ENCODE measurements at regions not wholly inside any gene's neighbourhood (a gene's known extent, or its start where the extent isn't known, plus 50 kb on each side); places are given as distances from the start of the nearest gene placed in this dataset.

DNA sequence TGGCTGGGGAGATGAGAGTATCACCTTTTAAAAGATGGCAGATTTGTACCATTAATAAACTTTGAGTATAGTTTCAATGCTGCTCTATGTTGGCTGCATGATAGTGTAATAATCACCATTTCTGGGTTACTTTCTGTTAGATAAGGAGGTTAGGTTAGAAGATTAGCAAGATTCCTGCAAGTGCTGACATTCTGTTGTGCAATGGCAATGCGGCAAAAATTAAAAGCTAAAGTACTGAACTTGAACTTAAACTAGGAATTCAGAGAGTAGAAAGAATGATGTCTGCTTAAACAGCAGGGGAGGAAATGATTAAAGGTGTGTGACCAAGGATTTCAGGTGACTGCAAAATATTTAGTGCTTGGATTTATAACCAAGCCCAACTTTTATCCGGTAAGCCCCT lies 399.8 kb upstream of the MON1B start:
- ATAC-seq (ENCODE audit: low read depth in 2 of 2) (no peak), DNase-seq (no peak)
- no peaks in the 10 kb centered on the region for H3K27me3 Mint-ChIP-seq
- H3K9me3 Mint-ChIP-seq = peaks cover 1 to 24% (median 9%) of the 10 kb centered on the region in 7 donors
- Histone ChIP-seq H3K36me3 (ENCODE audit: control insufficient read depth, insufficient read depth, low read length) (no peaks in the 10 kb centered on the region), H3K9me3 (ENCODE audit: control insufficient read depth in 2 of 2, low read length in 2 of 2) (peaks cover 0 to 5% of the 10 kb centered on the region in 2 experiments), H3K4me3 (ENCODE audit: low read depth, low read length) (no peak overlapping the region), H3K27ac (ENCODE audit: insufficient read depth, low read length, poor library complexity, severe bottlenecking) (no peak overlapping the region), H3K27me3 (ENCODE audit: control insufficient read depth, insufficient read depth, low read length) (no peaks in the 10 kb centered on the region), H3K4me1 (ENCODE audit: control insufficient read depth, insufficient read depth, low read length, poor library complexity, severe bottlenecking) (no peaks in the 10 kb centered on the region)
- H3K4me3 Mint-ChIP-seq = no peak overlapping the region
- H3K36me3 Mint-ChIP-seq = no peaks in the 10 kb centered on the region
- no peaks in the 10 kb centered on the region for H3K4me1 Mint-ChIP-seq
- H3K27ac Mint-ChIP-seq = no peak overlapping the region

DNA sequence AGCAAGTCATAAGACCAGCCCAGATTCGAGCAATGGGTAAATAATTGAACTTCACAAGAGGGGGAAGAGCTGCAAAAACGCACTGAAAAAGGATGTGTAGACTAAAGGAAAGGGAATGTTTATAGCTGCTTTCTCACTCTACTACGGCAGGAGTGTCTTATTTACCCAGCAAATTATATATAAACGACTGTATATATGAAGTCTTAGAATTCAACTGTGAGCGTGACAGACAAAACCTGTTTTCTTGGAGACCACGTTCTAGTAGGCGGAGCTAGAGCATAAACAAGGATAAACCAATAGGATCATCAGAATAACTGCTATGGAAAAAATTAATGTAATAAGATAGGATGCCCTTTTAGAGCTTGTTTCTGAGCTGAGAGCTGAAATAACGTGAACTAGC lies 394.6 kb upstream of the MON1B start:
- ATAC-seq (ENCODE audit: low read depth in 2 of 2) (no peak), DNase-seq (no peak)
- H3K27ac ChIP-seq (ENCODE audit: insufficient read depth, low read length, poor library complexity, severe bottlenecking) = no peak overlapping the region
- Mint-ChIP-seq H3K9me3 (peaks cover 0 to 16% (median 3%) of the 10 kb centered on the region in 7 donors), H3K4me1 (no peaks in the 10 kb centered on the region), H3K36me3 (no peaks in the 10 kb centered on the region), H3K4me3 (no peak overlapping the region), H3K27ac (no peak overlapping the region), H3K27me3 (no peaks in the 10 kb centered on the region)
- H3K36me3 ChIP-seq (ENCODE audit: control insufficient read depth, insufficient read depth, low read length) = no peaks in the 10 kb centered on the region
- H3K27me3 ChIP-seq (ENCODE audit: control insufficient read depth, insufficient read depth, low read length) = no peaks in the 10 kb centered on the region
- peaks cover 0 to 3% of the 10 kb centered on the region in 2 experiments for H3K9me3 ChIP-seq (ENCODE audit: control insufficient read depth in 2 of 2, low read length in 2 of 2)
- no peaks in the 10 kb centered on the region for H3K4me1 ChIP-seq (ENCODE audit: control insufficient read depth, insufficient read depth, low read length, poor library complexity, severe bottlenecking)
- H3K4me3 ChIP-seq (ENCODE audit: low read depth, low read length) = no peak overlapping the region

DNA sequence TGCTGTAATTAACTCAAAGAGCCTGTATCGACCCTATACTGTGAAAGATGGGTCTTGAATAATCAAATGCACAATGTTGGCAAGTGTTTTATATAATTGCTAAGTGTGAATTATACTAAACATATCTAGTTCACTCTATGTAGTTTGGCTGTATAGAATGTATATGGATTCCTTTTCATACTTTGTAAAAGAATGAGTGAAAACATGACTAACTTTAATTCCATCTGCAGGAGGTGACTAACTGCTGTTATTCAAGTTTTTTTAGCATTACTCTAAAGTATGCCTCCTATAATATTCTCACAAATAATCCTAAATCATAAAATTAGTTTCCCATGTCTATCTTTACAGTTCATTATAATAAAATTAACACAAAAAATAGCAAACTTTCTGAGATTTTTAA lies 394.0 kb upstream of the MON1B start:
- no peaks in the 10 kb centered on the region for H3K4me1 Mint-ChIP-seq
- no peak for ATAC-seq (ENCODE audit: low read depth in 2 of 2)
- no peak overlapping the region for H3K4me3 ChIP-seq (ENCODE audit: low read depth, low read length)

GRCh38 chr16:76797457-76797856 lies 393.5 kb upstream of the MON1B start:
- Histone ChIP-seq H3K9me3 (ENCODE audit: control insufficient read depth in 2 of 2, low read length in 2 of 2) (peaks cover 0 to 3% of the 10 kb centered on the region in 2 experiments), H3K27me3 (ENCODE audit: control insufficient read depth, insufficient read depth, low read length) (no peaks in the 10 kb centered on the region), H3K36me3 (ENCODE audit: control insufficient read depth, insufficient read depth, low read length) (no peaks in the 10 kb centered on the region), H3K27ac (ENCODE audit: insufficient read depth, low read length, poor library complexity, severe bottlenecking) (no peak overlapping the region), H3K4me3 (ENCODE audit: low read depth, low read length) (no peak overlapping the region), H3K4me1 (ENCODE audit: control insufficient read depth, insufficient read depth, low read length, poor library complexity, severe bottlenecking) (no peaks in the 10 kb centered on the region)
- H3K27ac Mint-ChIP-seq = no peak overlapping the region
- ATAC-seq (ENCODE audit: low read depth in 2 of 2) = no peak
- H3K36me3 Mint-ChIP-seq = no peaks in the 10 kb centered on the region
- no peak for DNase-seq
- H3K4me1 Mint-ChIP-seq = no peaks in the 10 kb centered on the region
- peaks cover 0 to 16% (median 0%) of the 10 kb centered on the region in 7 donors for H3K9me3 Mint-ChIP-seq
- H3K4me3 Mint-ChIP-seq = no peak overlapping the region
- no peaks in the 10 kb centered on the region for H3K27me3 Mint-ChIP-seq

More for the DNA sequence above, 394.0 kb upstream of the MON1B start:
- peaks cover 0 to 3% of the 10 kb centered on the region in 2 experiments for H3K9me3 ChIP-seq (ENCODE audit: control insufficient read depth in 2 of 2, low read length in 2 of 2)
- no peaks in the 10 kb centered on the region for H3K27me3 Mint-ChIP-seq
- no peak overlapping the region for H3K27ac Mint-ChIP-seq
- no peaks in the 10 kb centered on the region for H3K36me3 ChIP-seq (ENCODE audit: control insufficient read depth, insufficient read depth, low read length)
- H3K9me3 Mint-ChIP-seq = peaks cover 0 to 16% (median 3%) of the 10 kb centered on the region in 7 donors
- H3K36me3 Mint-ChIP-seq = no peaks in the 10 kb centered on the region
- H3K4me3 Mint-ChIP-seq = no peak overlapping the region
- no peak overlapping the region for H3K27ac ChIP-seq (ENCODE audit: insufficient read depth, low read length, poor library complexity, severe bottlenecking)
- no peak for DNase-seq
- no peaks in the 10 kb centered on the region for H3K4me1 ChIP-seq (ENCODE audit: control insufficient read depth, insufficient read depth, low read length, poor library complexity, severe bottlenecking)
- H3K27me3 ChIP-seq (ENCODE audit: control insufficient read depth, insufficient read depth, low read length) = no peaks in the 10 kb centered on the region

- Histone ChIP-seq H3K4me1 (ENCODE audit: control insufficient read depth, insufficient read depth, low read length, poor library complexity, severe bottlenecking) (no peaks in the 10 kb centered on the region), H3K27me3 (ENCODE audit: control insufficient read depth, insufficient read depth, low read length) (no peaks in the 10 kb centered on the region), H3K4me3 (ENCODE audit: low read depth, low read length) (no peak overlapping the region), H3K9me3 (ENCODE audit: control insufficient read depth in 2 of 2, low read length in 2 of 2) (peaks cover 0 to 3% of the 10 kb centered on the region in 2 experiments), H3K36me3 (ENCODE audit: control insufficient read depth, insufficient read depth, low read length) (no peaks in the 10 kb centered on the region), H3K27ac (ENCODE audit: insufficient read depth, low read length, poor library complexity, severe bottlenecking) (no peak overlapping the region)
- H3K27me3 Mint-ChIP-seq = no peaks in the 10 kb centered on the region
- DNase-seq (no peak), ATAC-seq (ENCODE audit: low read depth in 2 of 2) (no peak)
- no peak overlapping the region for H3K27ac Mint-ChIP-seq
- no peak overlapping the region for H3K4me3 Mint-ChIP-seq
- no peaks in the 10 kb centered on the region for H3K36me3 Mint-ChIP-seq
- H3K4me1 Mint-ChIP-seq = no peaks in the 10 kb centered on the region
- peaks cover 0 to 19% (median 3%) of the 10 kb centered on the region in 7 donors for H3K9me3 Mint-ChIP-seq
Observed at GRCh38 chr16:76800196-76800595, 390.8 kb upstream of the MON1B start.

DNA sequence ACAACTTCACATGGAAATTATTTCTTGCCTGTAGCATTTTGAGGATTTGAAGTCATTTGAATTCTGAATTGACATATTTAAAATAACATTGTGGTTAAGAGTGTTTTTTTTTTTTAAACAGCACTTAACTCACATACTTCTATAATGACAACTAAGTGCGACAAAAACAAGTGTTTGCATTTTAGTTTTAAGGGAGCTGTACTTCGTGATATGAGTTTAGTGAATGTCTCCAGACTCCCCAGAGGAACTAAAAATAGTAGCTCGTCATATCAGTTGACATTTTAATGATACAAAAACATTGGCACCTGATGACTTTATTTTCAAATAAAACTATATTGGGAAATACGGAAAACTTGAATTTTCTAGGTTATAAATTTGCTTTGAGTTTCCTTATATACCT lies 389.6 kb upstream of the MON1B start:
- no peak for ATAC-seq (ENCODE audit: low read depth in 2 of 2)
- H3K27ac Mint-ChIP-seq = no peak overlapping the region
- H3K4me3 ChIP-seq (ENCODE audit: low read depth, low read length) = no peak overlapping the region

GRCh38 chr16:76816475-76816874 lies 374.5 kb upstream of the MON1B start:
- H3K4me3 Mint-ChIP-seq = no peak overlapping the region
- DNase-seq = no peak
- H3K9me3 ChIP-seq (ENCODE audit: control insufficient read depth in 2 of 2, low read length in 2 of 2) = no peaks in the 10 kb centered on the region

More for the DNA sequence above, 389.6 kb upstream of the MON1B start:
- Mint-ChIP-seq H3K9me3 (peaks cover 0 to 13% (median 3%) of the 10 kb centered on the region in 7 donors), H3K4me3 (no peak overlapping the region), H3K36me3 (no peaks in the 10 kb centered on the region), H3K27me3 (no peaks in the 10 kb centered on the region), H3K4me1 (no peaks in the 10 kb centered on the region)
- peaks cover 0 to 3% of the 10 kb centered on the region in 2 experiments for H3K9me3 ChIP-seq (ENCODE audit: control insufficient read depth in 2 of 2, low read length in 2 of 2)
- DNase-seq = no peak
- H3K27me3 ChIP-seq (ENCODE audit: control insufficient read depth, insufficient read depth, low read length) = no peaks in the 10 kb centered on the region
- no peaks in the 10 kb centered on the region for H3K4me1 ChIP-seq (ENCODE audit: control insufficient read depth, insufficient read depth, low read length, poor library complexity, severe bottlenecking)
- H3K27ac ChIP-seq (ENCODE audit: insufficient read depth, low read length, poor library complexity, severe bottlenecking) = no peak overlapping the region
- H3K36me3 ChIP-seq (ENCODE audit: control insufficient read depth, insufficient read depth, low read length) = no peaks in the 10 kb centered on the region

GRCh38 chr16:76818606-76819181 lies 372.3 kb upstream of the MON1B start:
- Histone ChIP-seq H3K27ac (ENCODE audit: insufficient read depth, low read length, poor library complexity, severe bottlenecking) (no peak overlapping the region), H3K4me1 (ENCODE audit: control insufficient read depth, insufficient read depth, low read length, poor library complexity, severe bottlenecking) (no peaks in the 10 kb centered on the region), H3K27me3 (ENCODE audit: control insufficient read depth, insufficient read depth, low read length) (no peaks in the 10 kb centered on the region), H3K4me3 (ENCODE audit: low read depth, low read length) (no peak overlapping the region), H3K9me3 (ENCODE audit: control insufficient read depth in 2 of 2, low read length in 2 of 2) (no peaks in the 10 kb centered on the region), H3K36me3 (ENCODE audit: control insufficient read depth, insufficient read depth, low read length) (no peaks in the 10 kb centered on the region)
- ATAC-seq (ENCODE audit: low read depth in 2 of 2) = no peak
- DNase-seq = no peak
- no peak overlapping the region for H3K27ac Mint-ChIP-seq
- no peak overlapping the region for H3K4me3 Mint-ChIP-seq
- no peaks in the 10 kb centered on the region for H3K36me3 Mint-ChIP-seq
- H3K27me3 Mint-ChIP-seq = peaks cover 4% of the 10 kb centered on the region
- no peaks in the 10 kb centered on the region for H3K4me1 Mint-ChIP-seq
- H3K9me3 Mint-ChIP-seq = peaks cover 0 to 16% (median 4%) of the 10 kb centered on the region in 7 donors

More at GRCh38 chr16:76816475-76816874, 374.5 kb upstream of the MON1B start:
- no peaks in the 10 kb centered on the region for H3K27me3 ChIP-seq (ENCODE audit: control insufficient read depth, insufficient read depth, low read length)
- Mint-ChIP-seq H3K36me3 (no peaks in the 10 kb centered on the region), H3K27ac (no peak overlapping the region), H3K27me3 (peaks cover 4% of the 10 kb centered on the region), H3K9me3 (peaks cover 0 to 12% (median 5%) of the 10 kb centered on the region in 7 donors), H3K4me1 (no peaks in the 10 kb centered on the region)
- ATAC-seq (ENCODE audit: low read depth in 2 of 2) = no peak
- H3K36me3 ChIP-seq (ENCODE audit: control insufficient read depth, insufficient read depth, low read length) = no peaks in the 10 kb centered on the region
- H3K27ac ChIP-seq (ENCODE audit: insufficient read depth, low read length, poor library complexity, severe bottlenecking) = no peak overlapping the region
- no peak overlapping the region for H3K4me3 ChIP-seq (ENCODE audit: low read depth, low read length)
- H3K4me1 ChIP-seq (ENCODE audit: control insufficient read depth, insufficient read depth, low read length, poor library complexity, severe bottlenecking) = no peaks in the 10 kb centered on the region

All from CD4-positive, CD25-positive, alpha-beta regulatory T cell (primary cell).